ENCODE measurements at regions not wholly inside any gene's neighbourhood (a gene's known extent, or its start where the extent isn't known, plus 50 kb on each side); places are given as distances from the start of the nearest gene placed in this dataset.
A peak's percentile ranks its signal among the peaks of the same experiment; 100 is the strongest.
"Not testable (repeated sequence)": the region's sequence is repeated elsewhere in the genome, so short reads cannot be mapped to it uniquely, and the experiment has no call there.

DNA sequence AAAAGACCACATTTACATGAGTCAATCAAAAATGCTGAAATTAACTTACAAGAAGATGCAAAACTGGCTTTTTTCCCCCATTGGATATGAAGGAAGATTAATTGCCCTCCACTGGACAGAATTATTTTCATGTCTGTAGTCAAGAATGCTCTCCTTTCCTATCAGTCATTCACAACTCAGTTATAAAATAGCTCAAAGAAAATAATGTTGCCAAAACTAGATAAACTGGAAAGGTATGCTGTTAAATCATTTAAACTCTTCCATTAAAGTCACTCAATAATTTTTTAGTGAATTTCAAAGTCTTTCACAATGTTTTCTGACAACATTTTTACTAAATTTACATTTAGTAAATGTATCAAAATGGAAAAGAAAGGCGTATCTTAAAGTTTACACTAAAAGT, 384.5 kb downstream of the HGF start:
- no peak overlapping the region for H3K4me3 ChIP-seq

GRCh38 chr7:81383846-81384245, 386.0 kb downstream of the HGF start:
- H3K27me3 ChIP-seq: no peaks in the 10 kb centered on the region
- H3K4me1 ChIP-seq: no peaks in the 10 kb centered on the region
- H3K27ac ChIP-seq: no peak overlapping the region
- no peaks in the 10 kb centered on the region for H3K36me3 ChIP-seq
- no peak for DNase-seq
- H3K9me3 ChIP-seq (replicated peaks): 0 out of 2 replicates have a peak, but pooled peaks cover 2% of the 10 kb centered on the region
- H3K4me3 ChIP-seq: no peak overlapping the region

More for the DNA sequence above, 384.5 kb downstream of the HGF start:
- Histone ChIP-seq H3K9me3 (replicated peaks) (0 out of 2 replicates have a peak, but pooled peaks cover 2% of the 10 kb centered on the region), H3K4me1 (no peaks in the 10 kb centered on the region), H3K36me3 (no peaks in the 10 kb centered on the region), H3K27me3 (no peaks in the 10 kb centered on the region), H3K27ac (no peak overlapping the region)
- no peak for DNase-seq

GRCh38 chr7:81374641-81375040, 395.2 kb downstream of the HGF start:
- not testable (repeated sequence) for H3K9me3 ChIP-seq (replicated peaks); H3K27ac ChIP-seq; H3K4me1 ChIP-seq; H3K36me3 ChIP-seq; H3K4me3 ChIP-seq; DNase-seq; H3K27me3 ChIP-seq

GRCh38 chr7:81370822-81371221, 399.0 kb downstream of the HGF start:
- Histone ChIP-seq H3K4me3 (no peak overlapping the region), H3K4me1 (no peaks in the 10 kb centered on the region; the same call in 1 of the 2 replicates), H3K36me3 (no peaks in the 10 kb centered on the region), H3K27ac (no peak overlapping the region), H3K27me3 (no peaks in the 10 kb centered on the region), H3K9me3 (replicated peaks) (no peaks in the 10 kb centered on the region)
- DNase-seq: no peak

DNA sequence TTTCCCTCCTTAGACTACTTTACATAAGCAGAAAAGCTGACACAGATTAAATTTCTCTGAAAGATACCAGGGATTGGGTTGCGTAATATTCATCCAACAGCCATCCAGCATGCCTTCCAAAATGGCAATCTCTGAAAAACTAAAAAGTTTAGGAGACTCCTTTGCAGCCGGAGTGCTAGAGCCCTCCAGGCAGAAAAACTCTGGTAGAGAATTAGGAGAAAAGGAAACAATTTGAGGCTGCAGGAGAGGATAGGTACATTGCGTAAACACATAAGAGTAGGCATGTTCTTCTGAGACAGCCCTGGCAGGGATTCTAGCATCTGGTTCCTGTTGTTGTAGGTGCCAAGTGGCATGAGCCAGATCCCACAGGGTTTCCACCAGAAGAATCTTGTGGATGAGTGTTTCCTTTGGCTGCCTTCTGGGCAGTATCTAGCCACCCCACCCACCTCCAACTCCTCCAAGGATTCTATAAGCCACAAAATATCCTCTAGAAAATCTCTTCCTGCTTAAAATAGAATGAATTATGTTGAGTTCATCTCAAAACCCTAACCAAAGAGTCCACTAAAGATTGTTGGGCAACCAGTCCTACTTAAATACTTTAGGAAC, 402.4 kb downstream of the HGF start:
- no peaks in the 10 kb centered on the region for H3K4me1 ChIP-seq
- H3K36me3 ChIP-seq: no peaks in the 10 kb centered on the region
- no peak for DNase-seq
- H3K27me3 ChIP-seq: no peaks in the 10 kb centered on the region
- no peak overlapping the region for H3K4me3 ChIP-seq
- H3K27ac ChIP-seq: no peak overlapping the region
- 0 out of 2 replicates have a peak, but pooled peaks cover 3% of the 10 kb centered on the region for H3K9me3 ChIP-seq (replicated peaks)

GRCh38 chr7:81366546-81366945, 403.3 kb downstream of the HGF start:
- DNase-seq: no peak
- Histone ChIP-seq H3K27me3 (no peaks in the 10 kb centered on the region), H3K36me3 (no peaks in the 10 kb centered on the region), H3K9me3 (replicated peaks) (peaks cover 3% of the 10 kb centered on the region; the same call in 1 of the 2 replicates), H3K27ac (no peak overlapping the region), H3K4me1 (no peaks in the 10 kb centered on the region), H3K4me3 (no peak overlapping the region)

GRCh38 chr7:81361769-81362312, 408.0 kb downstream of the HGF start:
- Histone ChIP-seq H3K27ac (no peak overlapping the region), H3K9me3 (replicated peaks) (peaks cover 3% of the 10 kb centered on the region; the same call in 1 of the 2 replicates), H3K4me3 (no peak overlapping the region), H3K4me1 (no peaks in the 10 kb centered on the region), H3K36me3 (no peaks in the 10 kb centered on the region), H3K27me3 (no peaks in the 10 kb centered on the region)
- DNase-seq: no peak

- H3K4me3 ChIP-seq: no peak overlapping the region
- H3K27me3 ChIP-seq: no peaks in the 10 kb centered on the region
- H3K9me3 ChIP-seq (replicated peaks): no peaks in the 10 kb centered on the region
- H3K36me3 ChIP-seq: no peaks in the 10 kb centered on the region
- H3K4me1 ChIP-seq: no peaks in the 10 kb centered on the region
- no peak for DNase-seq
- no peak overlapping the region for H3K27ac ChIP-seq
Measured at GRCh38 chr7:81355911-81356310, 413.9 kb downstream of the HGF start.

DNA sequence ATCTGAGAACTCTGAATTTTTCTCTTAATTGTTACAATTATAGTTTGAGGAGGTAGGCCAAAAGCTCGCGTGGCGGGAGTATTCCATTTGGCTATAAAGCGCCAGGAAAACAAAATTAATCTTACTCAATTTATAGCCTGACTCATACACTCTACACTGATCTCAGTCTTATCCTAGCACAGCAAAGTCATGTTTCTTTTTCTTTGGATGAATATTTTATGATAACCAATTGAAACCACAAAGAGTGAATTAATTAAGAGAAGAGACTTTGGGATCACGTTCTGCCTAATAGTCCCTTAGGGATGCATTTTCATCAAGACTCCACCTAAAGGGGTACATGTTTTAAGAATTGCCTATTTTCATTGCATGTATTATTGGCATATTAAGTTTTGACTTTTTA, 420.8 kb downstream of the HGF start:
- Histone ChIP-seq H3K27ac (no peak overlapping the region), H3K4me3 (no peak overlapping the region)

DNA sequence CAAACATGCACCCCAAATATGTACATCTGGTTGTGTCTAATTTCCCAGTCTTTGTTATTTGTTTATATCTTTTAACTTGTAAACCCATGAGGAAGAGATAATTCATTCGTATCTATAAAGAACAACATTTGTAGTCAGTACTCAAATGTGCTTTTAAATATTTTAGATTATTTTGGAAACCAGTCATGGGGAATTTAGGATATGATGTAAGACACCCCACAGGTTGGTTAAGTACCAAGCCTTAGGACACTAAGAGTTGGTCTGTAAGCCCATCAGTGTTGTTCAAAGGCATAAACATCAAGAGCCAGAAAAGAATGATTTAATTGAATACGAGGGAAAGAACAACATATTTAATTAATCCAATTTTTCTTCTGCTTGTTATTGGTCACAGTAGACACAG, 421.1 kb upstream of the SEMA3C start:
- no peak for DNase-seq
- Histone ChIP-seq H3K27me3 (no peaks in the 10 kb centered on the region), H3K4me3 (no peak overlapping the region), H3K27ac (no peak overlapping the region), H3K36me3 (no peaks in the 10 kb centered on the region), H3K4me1 (peaks cover 4% of the 10 kb centered on the region), H3K9me3 (replicated peaks) (peaks cover 3% of the 10 kb centered on the region; the same call in 1 of the 2 replicates)

More for the DNA sequence above, 420.8 kb downstream of the HGF start:
- Histone ChIP-seq H3K36me3 (no peaks in the 10 kb centered on the region), H3K9me3 (replicated peaks) (0 out of 2 replicates have a peak, but pooled peaks cover 10% of the 10 kb centered on the region), H3K4me1 (no peaks in the 10 kb centered on the region), H3K27me3 (no peaks in the 10 kb centered on the region)
- no peak for DNase-seq

DNA sequence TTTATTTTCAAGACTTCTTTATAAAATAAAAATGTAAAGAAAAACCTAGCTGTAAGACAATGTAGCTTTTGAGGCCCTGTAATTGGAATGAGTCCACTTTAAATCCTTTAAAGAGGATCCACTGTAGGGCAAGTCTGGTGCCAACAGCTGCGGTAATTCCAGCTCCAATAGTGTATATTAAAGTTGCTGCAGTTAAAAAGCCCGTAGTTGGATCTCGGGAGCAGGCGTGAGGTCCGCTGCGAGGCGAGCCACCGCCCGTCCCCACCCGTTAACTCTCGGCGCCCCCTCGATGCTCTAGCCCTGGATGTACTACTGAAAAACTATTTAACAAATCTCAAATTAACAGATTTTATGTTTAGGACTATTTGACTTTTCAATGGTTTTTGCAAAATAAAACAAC, 414.7 kb upstream of the SEMA3C start:
- H3K27me3 ChIP-seq: no peaks in the 10 kb centered on the region
- peaks cover 43% of the 10 kb centered on the region for H3K4me1 ChIP-seq
- peak; percentile 88 to 95 for DNase-seq
- peak overlapping the region; percentile 40 for H3K4me3 ChIP-seq
- no peaks in the 10 kb centered on the region for H3K36me3 ChIP-seq
- H3K27ac ChIP-seq: peak overlapping the region; percentile 89
- no peaks in the 10 kb centered on the region for H3K9me3 ChIP-seq (replicated peaks)

DNA sequence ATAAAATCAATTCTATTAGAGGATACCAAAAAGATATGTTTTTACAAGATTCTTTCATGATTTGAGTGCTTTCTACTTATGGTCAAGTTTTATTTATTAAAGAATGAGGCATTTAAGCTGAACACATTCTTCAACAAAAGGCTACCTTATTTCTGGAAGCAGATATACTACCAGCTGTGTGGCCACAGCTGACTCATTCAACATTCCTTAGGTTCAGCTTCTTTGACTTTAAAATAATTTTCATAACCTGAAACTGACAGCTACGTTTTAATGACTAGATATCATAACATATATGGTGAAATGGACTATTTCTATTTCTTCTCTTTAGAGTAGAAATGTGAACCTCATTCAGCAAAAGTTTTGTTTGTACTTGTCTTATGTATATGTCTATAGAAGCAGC, 414.2 kb upstream of the SEMA3C start:
- Histone ChIP-seq H3K36me3 (no peaks in the 10 kb centered on the region), H3K4me1 (peaks cover 44% of the 10 kb centered on the region), H3K27ac (peak overlapping the region; percentile 89), H3K4me3 (no peak overlapping the region), H3K9me3 (replicated peaks) (no peaks in the 10 kb centered on the region), H3K27me3 (no peaks in the 10 kb centered on the region)
- DNase-seq: peak; percentile 53 to 84

DNA sequence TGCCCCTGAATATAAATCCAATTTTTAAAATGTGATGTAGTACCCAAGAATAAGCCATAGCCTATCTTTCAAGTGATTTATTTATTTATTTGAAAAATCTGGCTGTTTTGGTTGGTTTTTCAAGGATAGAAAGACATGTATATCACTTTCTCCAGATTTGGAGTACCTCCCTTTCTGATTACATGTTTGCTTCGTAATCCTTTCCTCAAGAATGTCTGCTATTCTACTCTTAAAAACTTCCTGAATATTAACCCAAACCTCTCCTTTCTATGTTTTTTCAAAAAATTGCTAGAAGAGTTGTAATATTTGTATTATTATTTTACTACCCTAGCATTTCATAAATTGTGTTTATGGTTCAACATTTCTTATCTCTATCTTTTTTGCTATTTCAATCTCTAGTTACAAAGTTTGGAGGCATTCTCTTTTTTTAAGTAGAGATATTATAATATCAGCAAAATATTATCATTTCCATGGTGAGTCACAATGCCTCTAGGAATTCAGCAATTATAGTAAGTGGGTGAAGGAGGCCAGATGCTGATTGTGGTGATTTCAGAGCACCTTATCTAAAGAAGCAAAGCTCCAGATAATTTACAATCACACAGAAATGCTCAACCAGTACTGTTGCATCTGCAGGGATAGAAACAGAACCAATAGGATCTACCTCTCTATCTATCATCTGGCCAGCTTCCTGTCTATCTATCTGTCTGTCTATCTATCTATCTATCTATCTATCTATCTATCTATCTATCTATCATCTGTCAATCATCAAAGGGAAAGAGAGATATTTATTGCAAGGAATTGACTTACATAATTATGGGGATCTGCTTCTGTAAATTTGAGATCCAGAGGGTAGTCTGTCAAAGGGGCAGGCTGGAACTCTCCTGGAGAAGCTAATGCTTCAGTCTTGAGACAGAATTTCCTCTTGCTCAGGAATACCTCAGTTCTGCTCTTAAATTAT, 412.5 kb upstream of the SEMA3C start:
- peaks cover 51% of the 10 kb centered on the region for H3K4me1 ChIP-seq
- H3K27me3 ChIP-seq: no peaks in the 10 kb centered on the region
- peak overlapping the region; percentile 89 for H3K27ac ChIP-seq
- no peaks in the 10 kb centered on the region for H3K36me3 ChIP-seq
- no peaks in the 10 kb centered on the region for H3K9me3 ChIP-seq (replicated peaks)
- H3K4me3 ChIP-seq: no peak overlapping the region
- DNase-seq: peak; percentile 27 to 49

DNA sequence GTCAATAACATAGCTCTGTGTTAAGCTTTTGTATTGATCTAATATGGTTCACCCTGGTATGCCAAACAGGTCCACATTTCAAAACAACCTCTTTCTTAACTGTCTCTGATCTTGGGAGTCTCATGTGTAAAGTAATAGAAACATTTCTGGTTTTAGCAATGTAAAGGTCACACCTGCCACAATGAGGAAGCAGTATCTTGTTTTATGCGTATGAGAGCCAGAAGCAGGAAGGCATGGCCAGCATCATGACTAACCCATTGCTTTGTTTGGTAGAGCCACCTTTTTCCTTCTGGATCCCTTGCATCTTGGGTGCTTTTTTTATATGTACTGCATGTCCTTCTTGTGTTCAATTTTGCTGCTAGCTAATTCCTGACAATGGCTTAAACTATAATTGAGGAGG, 411.3 kb upstream of the SEMA3C start:
- Histone ChIP-seq H3K9me3 (replicated peaks) (peaks cover 4% of the 10 kb centered on the region), H3K4me3 (no peak overlapping the region), H3K4me1 (peaks cover 51% of the 10 kb centered on the region), H3K27me3 (no peaks in the 10 kb centered on the region), H3K36me3 (no peaks in the 10 kb centered on the region), H3K27ac (no peak overlapping the region)
- no peak for DNase-seq
